ENCODE measurements at regions not wholly inside any gene's neighbourhood (a gene's known extent, or its start where the extent isn't known, plus 50 kb on each side); places are given as distances from the start of the nearest gene placed in this dataset.

- TF ChIP-seq, protein P1, sequence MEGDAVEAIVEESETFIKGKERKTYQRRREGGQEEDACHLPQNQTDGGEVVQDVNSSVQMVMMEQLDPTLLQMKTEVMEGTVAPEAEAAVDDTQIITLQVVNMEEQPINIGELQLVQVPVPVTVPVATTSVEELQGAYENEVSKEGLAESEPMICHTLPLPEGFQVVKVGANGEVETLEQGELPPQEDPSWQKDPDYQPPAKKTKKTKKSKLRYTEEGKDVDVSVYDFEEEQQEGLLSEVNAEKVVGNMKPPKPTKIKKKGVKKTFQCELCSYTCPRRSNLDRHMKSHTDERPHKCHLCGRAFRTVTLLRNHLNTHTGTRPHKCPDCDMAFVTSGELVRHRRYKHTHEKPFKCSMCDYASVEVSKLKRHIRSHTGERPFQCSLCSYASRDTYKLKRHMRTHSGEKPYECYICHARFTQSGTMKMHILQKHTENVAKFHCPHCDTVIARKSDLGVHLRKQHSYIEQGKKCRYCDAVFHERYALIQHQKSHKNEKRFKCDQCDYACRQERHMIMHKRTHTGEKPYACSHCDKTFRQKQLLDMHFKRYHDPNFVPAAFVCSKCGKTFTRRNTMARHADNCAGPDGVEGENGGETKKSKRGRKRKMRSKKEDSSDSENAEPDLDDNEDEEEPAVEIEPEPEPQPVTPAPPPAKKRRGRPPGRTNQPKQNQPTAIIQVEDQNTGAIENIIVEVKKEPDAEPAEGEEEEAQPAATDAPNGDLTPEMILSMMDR (conservative IDR thresholded peaks at IDR 0.05): no peak
- TF ChIP-seq ZFX (IDR thresholded peaks at IDR 0.05): no peak
Measured at GRCh38 chr6:4474810-4475209, 301.4 kb upstream of the CDYL start.
